GM19455 (cell line): ENCODE measurements at regions not wholly inside any gene's neighbourhood (a gene's known extent, or its start where the extent isn't known, plus 50 kb on each side); places are given as distances from the start of the nearest gene placed in this dataset.

Experiments
- ATAC-seq: cut with Tn5 transposase; IDR thresholded peaks from one replicate; pipeline ENCODE4 v1.9.1; 2021; ENCODE audit not compliant: unreplicated experiment

DNA sequence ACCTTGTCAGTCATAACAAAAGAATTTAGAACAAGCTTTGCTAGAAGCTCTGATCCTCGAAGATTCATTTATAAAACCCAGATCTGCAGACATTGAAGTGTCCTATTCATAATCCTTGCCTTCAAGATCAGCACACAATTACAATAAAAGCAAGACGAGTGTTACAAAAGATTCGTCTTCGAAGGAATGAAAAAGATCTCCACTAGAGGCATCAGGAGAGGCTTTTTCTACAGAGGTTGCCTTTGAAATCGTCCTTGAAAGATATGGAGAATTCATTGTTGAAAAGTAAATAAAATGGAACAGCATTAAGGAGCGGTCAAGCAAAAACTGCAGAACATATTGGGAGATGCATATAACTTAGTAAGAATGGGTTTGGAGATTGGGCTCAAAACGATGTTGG is 146.4 kb downstream of the BMP4 start:
- ATAC-seq: no peak

DNA sequence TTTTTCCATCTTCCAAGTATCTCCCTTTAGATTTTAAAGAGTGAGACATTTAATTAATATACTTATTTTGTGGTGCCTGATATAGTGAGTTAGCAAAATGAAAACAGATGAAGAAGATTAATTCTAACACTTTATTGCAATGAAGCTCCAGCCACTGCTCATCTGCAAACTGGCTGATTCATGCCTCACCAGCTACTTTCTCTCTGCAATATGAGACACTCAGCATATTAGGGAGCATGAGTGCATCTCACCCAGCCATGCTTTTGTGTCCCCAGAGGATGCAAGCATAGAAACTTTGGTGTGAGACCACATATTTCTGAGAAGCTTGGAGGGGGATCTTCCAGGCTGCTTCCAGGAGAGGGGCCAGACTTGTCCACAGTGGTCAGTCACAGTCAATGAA is 148.6 kb downstream of the BMP4 start:
- no peak for ATAC-seq

DNA sequence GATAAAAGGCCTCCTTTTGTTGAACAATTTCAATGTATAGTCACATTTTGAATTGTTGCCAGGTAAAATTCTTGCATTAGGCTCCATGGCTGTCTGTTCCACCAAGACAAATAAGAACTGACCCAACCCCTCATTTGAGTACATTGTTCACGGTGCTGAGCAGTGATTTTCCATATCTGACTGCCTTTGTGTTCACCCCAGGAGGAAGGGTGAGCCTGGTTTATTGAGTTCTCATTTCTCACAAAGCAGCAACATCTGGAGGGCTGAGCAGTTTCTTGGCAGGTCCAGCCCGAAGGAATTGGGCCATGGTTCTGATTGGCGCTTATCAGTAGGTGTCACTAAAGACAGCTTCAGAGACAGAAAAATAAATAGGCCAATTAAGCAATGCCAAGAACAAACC is 149.1 kb downstream of the BMP4 start:
- no peak for ATAC-seq

DNA sequence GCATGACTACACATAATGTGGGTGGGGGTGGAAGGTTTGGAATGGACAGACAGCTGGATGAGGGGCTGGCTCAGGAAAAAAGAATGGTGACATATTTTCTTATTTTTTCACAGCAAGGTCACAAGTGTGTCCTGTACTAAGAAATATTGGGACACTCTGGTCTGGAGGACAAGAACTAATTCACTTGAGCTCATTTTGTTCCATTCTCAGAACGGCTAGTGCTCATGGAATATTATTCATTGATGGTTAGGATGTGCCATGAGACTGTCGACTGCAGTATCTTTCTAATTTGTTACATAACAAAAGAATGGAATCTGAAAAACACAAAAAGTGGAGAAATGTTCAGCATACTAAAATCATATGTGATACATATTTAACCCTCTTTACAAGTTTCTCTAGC is 149.5 kb downstream of the BMP4 start:
- no peak for ATAC-seq

DNA sequence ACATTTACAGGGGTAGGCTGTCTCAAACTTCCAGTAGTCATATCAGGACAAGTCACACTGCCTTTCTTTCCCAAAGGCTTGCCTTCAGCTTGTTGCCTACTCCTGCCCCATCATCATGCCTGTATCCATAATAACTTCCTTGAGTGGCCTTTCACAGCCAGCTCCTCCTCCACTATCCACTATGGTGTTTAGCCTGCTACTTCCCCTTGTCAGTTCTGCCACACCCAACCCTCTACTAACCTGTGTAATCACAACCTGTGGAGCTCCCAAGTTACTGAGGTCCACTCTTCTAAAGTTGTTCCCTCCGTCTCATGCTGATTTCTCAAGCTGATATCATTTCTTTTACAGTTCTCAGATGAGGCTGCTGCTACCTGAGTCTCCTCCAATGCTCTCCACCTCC is 159.9 kb downstream of the BMP4 start:
- ATAC-seq: no peak

DNA sequence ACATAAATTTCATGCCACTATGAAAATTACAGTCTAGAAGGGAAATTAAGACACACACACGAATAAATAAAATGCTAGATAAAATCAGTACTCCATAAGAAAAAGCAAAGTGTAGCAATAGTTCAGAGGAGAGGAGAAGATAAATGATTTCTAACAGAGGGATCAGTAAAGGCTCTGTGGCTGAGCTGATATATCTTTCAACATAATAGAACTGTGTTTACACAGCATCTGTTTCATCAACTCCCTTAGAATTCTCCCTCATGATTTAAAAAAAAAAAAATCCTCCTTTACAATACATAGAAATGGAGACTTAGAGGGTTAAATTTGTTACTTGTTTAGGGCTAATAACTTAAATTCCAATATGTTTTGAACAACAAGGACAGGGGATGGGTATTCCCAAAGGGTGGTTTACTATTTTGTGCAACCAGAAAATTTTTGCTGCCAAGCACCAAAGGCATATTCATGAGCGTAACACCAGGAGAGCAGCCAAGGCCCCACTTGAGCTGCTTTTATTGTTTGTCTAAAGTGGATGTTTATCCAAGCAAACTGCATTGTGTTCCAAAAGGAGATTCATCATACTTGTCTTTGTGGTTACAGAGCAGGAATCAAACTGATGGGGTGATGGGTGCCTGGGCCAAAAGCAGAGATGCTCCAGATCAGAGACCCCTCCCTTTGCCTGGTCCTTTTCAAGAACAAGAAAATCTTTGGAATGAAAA is 162.7 kb downstream of the BMP4 start:
- no peak for ATAC-seq

DNA sequence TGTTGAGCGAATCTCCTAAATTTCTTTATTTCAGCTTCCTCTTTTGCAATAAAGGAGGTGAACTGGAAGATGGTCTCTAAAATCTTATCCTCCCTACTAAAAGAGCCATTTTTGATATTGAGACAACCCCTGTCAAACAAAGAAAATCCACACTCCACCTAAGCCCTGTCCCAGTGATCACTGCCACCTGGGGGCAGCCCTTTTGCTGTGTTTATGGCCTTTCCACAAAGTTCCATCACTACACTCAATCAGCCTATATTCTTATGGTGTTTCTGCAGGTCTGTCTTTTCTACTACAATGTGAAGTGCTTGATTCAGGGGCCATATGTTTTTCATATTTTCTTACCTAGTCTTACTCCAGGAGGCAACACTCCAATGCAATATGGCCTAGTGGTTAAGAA is 163.7 kb downstream of the BMP4 start:
- ATAC-seq: no peak

DNA sequence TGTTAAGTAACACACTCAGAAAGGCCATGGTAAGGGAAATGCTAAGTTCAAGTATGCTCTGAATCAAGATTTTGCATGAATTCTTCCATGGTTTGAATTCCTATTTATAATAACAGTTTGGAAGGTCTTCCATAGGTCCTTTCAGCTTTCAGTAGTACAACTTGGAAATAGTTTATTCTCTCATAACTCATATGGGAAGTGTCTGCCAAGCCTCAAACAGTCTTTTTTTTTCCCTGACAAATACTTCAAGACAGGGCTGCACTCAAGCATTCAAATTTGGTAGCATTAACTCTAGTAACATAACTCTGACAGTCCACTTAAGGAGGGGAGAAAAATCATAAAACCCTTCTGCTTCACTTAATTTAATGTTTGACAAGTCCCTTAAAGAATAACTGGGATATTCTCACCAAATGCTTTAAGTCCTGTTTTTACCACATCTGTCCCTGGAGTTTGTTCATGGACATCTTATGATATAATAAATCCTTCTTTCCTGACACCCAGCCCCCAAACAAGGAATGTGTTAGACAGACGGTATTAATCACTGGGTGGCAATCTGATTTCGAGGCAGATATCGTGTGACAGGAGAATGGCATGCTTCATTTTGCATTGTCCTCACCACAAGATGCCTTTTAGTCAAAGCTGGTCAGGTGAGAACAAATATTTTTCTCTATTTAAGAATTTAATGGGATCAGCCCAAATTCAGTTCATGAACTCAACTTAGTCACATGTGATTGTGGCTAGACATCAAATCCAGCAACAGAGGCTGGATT is 165.7 kb downstream of the BMP4 start:
- ATAC-seq: no peak

DNA sequence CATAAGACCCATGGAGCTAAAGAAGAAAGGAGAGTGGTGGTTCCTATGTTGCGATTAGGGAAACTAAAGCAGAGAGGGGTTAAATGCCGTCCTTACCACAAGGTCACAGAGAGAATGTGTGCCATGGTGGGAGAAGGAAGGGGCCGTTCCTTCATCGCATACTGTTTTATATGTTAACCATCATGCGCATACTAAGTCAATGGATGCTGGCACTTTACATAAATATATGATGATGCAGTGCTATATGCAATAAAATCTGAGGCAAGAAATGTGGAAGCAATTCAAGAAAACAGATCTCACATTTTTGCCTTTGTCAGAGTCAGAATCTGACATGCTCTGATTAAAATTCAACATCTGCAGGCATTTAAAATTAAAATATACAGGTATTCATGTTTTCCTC is 168.1 kb downstream of the BMP4 start:
- ATAC-seq: no peak

DNA sequence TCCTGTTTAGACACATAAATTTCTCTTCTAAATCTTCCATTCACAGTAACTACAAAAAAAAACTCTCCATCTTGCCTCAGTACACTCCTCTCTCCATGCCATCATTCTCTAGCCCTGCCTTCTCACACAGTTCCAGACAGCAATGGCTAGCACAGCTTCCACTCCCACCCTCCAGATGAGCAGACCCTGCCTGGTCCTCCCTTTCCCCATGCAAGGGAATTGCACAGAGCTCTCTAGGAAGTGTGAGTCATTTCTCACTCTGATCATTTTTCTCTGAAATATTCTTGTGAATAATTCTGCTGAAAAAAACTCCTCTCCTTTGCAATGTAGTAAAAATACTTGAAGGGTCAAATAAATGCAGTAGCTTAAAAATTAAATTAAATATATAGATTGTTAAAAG is 170.6 kb downstream of the BMP4 start:
- ATAC-seq: no peak

DNA sequence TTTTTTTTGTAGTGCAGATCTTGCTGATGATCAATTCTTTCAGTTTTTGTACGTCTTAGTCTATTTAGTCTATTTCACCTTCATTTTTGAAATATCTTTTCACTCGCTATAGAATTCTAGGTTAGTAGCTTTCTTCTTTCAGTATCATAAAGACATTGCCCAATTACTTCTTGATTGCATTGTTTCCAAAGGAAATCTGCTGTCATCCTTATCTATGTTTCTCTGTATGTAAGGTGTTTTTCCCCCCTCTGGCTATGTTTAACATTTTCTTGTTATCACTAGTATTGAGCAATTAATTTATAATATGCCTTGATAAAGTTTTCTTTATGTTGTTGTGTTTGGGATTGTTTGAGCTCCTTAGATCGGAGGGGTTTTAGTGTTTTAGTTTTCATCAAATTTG is 171.9 kb downstream of the BMP4 start:
- ATAC-seq: no peak

DNA sequence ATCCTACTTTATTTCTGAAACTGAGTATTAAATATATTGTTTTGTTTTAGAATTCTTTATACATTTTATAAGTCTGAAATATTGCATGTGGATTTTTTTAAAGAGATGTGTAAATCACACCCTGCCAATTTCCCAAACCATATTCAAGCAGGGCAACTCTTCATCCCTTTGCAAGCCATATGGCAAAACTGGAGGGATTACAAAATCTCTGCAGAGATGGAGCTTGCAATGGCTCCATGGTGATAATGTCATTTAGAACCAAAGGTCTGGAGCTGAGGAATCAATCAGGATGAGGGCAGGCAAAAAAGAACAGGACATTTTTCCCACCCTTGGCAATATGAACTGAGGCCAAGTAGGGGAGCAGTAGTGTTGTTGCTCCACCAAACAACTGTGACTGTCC is 173.4 kb downstream of the BMP4 start:
- no peak for ATAC-seq

DNA sequence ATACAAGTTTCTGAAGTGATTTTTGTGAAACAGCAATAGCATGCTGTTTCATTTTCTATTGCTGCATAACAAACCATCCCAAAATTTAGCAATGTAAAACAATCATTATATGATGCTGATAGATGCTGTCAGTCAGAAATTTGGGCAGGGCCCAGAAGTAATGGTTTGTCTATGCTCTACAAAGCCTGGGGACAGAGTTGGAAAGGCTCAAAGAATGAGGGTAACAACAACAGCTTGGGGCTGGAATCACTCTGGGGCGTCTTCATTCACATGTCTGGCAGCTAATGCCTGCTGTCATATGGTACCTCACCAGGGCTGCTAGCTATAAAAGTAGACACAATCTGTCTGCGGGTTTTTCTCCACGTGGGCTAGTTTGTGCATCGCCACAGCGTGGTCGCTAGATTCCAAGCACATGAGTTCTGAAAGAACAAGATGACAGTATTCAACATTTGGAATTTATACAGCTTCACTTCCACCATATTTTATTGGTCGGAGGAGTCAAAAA is 176.5 kb downstream of the BMP4 start:
- ATAC-seq: no peak

DNA sequence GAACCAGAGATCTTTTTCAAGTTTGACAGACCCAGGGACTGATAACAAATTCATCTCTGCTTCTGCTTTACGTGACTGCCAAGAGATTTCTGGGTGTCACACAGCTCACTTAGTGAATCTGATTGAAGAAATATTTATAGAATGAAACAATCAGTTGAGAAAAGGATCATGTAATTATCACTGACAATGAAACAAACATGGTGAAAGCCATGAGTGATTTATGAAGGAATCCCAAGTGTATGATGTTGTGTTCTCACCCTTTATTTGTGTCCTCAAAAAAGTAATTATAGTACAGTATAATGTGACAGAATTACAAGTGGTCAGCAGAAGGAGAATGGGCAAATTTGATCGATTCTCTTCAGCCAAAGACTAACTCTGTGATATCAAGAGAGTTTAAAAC is 177.3 kb downstream of the BMP4 start:
- ATAC-seq: no peak

DNA sequence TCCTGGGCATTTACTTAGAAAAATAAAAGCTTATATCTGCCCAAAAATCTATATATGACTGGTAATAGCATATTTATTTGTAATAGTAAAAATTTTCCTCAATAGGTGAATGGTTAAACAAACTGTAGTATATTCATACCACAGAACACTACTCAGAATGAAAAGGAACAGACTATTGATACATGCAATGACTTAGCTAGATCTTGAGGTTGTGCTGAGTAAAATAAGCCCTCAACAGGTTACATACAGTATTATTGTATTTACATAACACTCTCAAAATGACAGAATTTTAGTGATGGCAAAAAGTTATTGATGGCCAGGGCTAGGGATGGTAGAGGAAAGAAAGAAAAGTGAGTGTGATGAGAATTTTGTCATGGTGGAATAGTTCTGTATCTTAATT is 178.4 kb downstream of the BMP4 start:
- no peak for ATAC-seq

DNA sequence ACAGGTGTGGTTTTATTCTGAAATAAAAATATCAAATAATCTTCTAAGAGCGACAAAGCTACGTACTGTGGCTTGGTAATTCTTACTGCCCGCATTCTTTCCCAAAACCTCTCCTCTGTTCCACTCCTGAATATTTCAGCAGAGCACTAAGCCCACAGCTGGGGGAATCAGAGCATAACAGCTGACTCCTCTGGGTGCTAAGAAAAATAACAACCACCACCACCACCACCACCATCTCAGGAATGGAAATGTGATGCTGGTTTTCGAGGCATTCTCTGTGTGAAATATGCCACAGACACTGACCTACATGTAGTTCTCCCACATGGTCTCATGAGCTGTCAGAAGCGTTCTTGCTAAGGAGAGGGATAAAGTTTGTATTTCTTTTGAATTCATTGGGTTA is 183.7 kb downstream of the BMP4 start:
- no peak for ATAC-seq

DNA sequence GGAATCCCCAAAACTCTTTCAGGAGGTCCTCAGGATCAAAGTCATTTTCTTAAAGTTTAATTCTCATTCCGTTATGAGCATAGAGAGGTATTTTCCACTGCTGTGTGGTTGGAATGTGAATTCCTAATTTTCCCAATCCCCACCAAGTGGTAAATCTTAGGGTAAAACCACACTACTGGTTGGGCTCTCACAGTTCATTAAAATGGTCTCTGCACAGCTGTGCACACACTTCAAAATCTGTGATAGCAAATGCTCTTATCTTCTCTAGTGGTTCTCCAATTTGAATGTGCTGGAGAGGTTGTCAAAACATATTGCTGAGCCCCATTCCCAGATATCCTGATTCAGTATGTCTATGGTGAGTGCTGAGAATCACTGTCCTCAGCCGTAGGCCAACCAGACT is 189.1 kb downstream of the BMP4 start:
- ATAC-seq: no peak

DNA sequence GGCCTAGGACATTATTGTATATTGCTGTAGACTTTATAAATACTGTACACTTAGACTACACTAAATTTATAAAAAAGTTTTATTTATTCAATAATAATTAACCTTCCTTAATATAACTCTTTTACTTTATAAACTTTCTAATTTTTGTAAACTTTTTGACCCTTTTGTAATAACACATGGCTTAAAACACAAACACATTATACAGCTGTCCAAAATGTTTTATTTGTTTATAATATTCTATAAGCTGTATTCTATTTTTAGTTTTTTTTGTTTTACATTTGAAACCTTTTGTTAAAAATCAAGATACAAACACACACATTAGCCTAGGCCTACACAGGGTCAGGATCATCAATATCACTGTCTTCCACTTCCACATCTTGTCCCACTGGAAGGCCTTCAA is 190.0 kb downstream of the BMP4 start:
- ATAC-seq: no peak

DNA sequence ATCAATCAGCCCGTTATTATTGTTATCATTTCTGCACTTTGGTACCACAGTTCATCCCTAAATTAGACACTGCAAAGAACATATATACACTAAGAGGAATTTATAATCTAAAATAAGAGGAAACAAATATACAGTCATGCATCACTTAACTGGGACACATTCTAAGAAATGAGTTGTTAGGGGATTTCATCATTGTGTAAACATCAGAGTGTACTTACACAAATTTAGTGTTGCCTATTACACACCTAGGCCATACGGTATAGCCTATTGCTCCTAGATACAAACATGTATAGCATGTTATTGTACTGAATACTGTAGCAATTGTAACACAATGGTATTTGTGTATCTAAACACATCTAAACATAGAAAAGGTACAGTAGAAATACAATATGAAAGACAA is 190.5 kb downstream of the BMP4 start:
- no peak for ATAC-seq

DNA sequence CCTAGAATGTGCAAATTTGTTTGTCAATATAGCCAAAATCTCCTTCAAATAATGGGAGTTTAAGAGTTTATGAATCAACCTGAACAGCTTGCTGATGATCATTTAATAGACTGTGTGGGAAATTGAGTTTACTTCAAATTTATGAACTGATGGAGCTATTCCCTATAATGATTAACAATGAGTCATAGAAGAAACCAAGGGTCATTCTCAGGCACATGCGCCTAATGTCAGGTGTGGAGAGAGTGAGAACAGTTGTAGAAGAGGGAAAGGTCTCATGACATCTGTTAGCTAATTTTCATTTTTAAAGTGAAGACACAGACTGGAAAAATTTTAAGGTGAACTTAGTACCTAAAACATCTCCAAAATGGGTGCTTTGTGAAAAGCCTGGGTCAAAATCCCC is 191.8 kb downstream of the BMP4 start:
- ATAC-seq: no peak

DNA sequence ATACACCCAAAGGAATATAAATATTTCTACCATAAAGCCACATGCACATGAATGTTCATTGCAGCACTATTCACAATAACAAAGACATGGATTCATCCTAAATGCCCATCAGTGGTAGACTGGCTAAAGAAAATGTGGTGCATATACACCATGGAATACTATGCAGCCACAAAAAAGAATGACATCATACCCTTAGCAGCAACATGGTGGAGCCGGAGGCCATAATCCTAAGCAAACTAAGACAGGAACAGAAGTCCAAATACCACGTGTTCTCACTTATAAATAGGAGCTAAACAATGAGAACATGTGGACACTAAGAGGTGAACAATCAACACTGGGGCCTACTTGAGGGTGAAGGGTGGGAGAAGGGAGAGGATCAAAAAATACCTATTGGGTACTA is 198.5 kb downstream of the BMP4 start:
- no peak for ATAC-seq

DNA sequence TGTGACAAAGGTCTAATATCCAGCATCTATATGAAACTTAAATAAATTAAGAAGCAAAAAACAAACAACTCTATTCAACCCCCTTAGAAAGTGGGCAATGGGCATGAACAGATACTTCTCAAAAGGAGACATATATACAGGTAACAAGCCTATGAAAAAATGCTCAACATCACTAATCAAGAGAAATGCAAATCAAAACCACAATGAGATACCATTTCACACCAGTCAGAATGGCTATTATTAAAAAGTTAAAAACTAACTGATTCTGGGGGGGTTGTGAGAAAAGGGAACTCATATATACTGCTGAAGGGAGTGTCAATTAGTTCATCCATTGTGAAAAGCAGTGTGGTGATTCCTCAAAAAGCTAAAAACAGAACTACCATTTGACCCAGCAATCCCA is 198.9 kb downstream of the BMP4 start:
- ATAC-seq: no peak

DNA sequence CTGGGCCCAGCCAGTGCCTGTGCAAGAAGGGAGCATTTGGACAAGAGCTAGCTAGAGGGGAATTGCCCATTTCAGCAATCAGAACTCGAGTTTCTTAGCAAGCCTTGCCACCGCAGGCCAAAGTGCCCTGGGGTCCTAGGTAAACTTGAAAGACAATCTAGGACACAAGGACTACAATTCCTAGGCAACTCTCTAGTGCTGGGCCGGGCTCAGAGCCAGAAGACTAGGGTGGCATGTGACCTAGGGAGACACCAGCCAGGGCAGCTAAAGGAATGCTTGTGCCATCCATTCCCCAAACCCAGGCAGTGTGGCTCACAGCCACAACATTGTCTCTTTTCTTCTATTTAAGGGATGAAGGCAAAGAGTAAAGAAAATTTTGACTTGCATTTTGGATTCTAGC is 205.0 kb downstream of the BMP4 start:
- no peak for ATAC-seq
